Gastrocnemius medialis (tissue), 4 donors: ENCODE measurements at regions not wholly inside any gene's neighbourhood (a gene's known extent, or its start where the extent isn't known, plus 50 kb on each side); places are given as distances from the start of the nearest gene placed in this dataset.

Experiments used
- ATAC-seq, 2 donors: fragments of 150-250 bp; one replicate each; pipeline ENCODE4 v1.9.1; 2016
- DNase-seq, 2 donors: peaks; one replicate each; pipeline ENCODE4 v3.0.0-alpha.2; 2019
- H3K27ac ChIP-seq, 4 donors: fragments of 200-600 bp; sonication (generic); 1 replicate in 1 of 4; 2 replicates in 3 of 4; pipeline ENCODE4 v1.5.1; 2016 to 2018; ENCODE audit warnings: mild to moderate bottlenecking in 2 of 4, moderate library complexity in 1 of 4
- H3K27me3 ChIP-seq, 3 donors: fragments of 200-600 bp; sonication (generic) in 2 of 3; 1 replicate in 1 of 3; 2 replicates in 2 of 3; pipeline versions ENCODE4 v1.5.1 to v1.6.0; 2016 to 2019; ENCODE audit warnings: mild to moderate bottlenecking in 1 of 3, moderate library complexity in 1 of 3
- H3K36me3 ChIP-seq, 2 donors: fragments of 200-600 bp; sonication (generic) in 1 of 2; one replicate each; pipeline ENCODE4 v1.5.1; 2017 to 2018
- H3K4me1 ChIP-seq, 2 donors: fragments of 200-600 bp; sonication (generic) in 1 of 2; one replicate each; pipeline ENCODE4 v1.5.1; 2016 to 2017; ENCODE audit warnings: mild to moderate bottlenecking in 2 of 2
- H3K4me3 ChIP-seq, 4 donors: fragments of 200-600 bp; sonication (generic) in 3 of 4; 1 replicate in 1 of 4; 2 replicates in 3 of 4; pipeline ENCODE4 v1.5.1; 2016 to 2019; ENCODE audit warnings: mild to moderate bottlenecking in 2 of 4
- H3K9me3 ChIP-seq, 3 donors: fragments of 200-600 bp; sonication (generic) in 2 of 3; 1 replicate in 1 of 3; 2 replicates in 2 of 3; pipeline ENCODE4 v1.5.1; 2016 to 2019
- POLR2A ChIP-seq, 2 donors: fragments of 450-650 bp; IDR thresholded peaks; one replicate each; pipeline ENCODE4 v1.6.1; 2017; ENCODE audit warnings: antibody characterized with exemption in 2 of 2, mild to moderate bottlenecking in 2 of 2, moderate library complexity in 2 of 2
- in situ Hi-C, 4 donors: fragments of 200-750 bp; cut with MboI; loops; one replicate each; pipeline versions ENCODE4 v1.15.0 to v1.8.0; 2017; ENCODE audit warnings: low sequenced_read_pairs in 4 of 4
- intact Hi-C: fragments of 100-400 bp; cut with DNase I; formaldehyde crosslinking; loops from one replicate; pipeline ENCODE4 v1.15.1; 2023; ENCODE audit warnings: low total_unique reads
- TF ChIP-seq, protein P1 (sequence below), 5 experiments: fragments of 450-650 bp in 3 of 5; fragments of 200-600 bp in 2 of 5; sonication (generic) in 2 of 5; IDR thresholded peaks in 4 of 5; conservative IDR thresholded peaks in 1 of 5; 1 replicate in 4 of 5; 2 replicates in 1 of 5; pipeline ENCODE4 v1.5.1; 2016 to 2019; ENCODE audit warnings: antibody characterized with exemption in 5 of 5, mild to moderate bottlenecking in 3 of 5, moderate library complexity in 3 of 5

DNA sequence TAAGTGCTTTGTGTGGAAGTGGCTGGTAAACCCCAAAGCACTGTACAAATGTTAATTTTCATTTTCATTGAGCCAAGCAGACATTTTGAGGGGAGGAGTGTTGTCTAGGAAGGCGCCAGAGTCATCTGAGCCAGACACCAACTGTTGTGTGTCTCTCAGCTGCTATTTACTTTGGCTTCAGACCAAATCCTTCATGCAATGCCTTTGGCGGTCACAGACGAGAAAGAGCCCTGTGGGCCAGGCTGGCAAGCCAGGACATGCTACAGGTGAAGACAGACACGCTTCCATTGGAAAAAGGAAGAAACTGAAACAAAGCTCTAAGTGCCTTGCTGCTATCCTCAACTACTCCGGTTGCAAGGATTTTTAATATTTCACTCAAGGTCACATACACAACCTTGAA is 115.4 kb upstream of the CDC42EP3 start:
- intact Hi-C loops: loop anchor here (5.0 kb wide), 1 partner anchor 115 kb away; the partner anchor contains the start of gene CDC42EP3
- TF ChIP-seq POLR2A (IDR thresholded peaks at IDR 0.05): no peak
- TF ChIP-seq, protein P1, sequence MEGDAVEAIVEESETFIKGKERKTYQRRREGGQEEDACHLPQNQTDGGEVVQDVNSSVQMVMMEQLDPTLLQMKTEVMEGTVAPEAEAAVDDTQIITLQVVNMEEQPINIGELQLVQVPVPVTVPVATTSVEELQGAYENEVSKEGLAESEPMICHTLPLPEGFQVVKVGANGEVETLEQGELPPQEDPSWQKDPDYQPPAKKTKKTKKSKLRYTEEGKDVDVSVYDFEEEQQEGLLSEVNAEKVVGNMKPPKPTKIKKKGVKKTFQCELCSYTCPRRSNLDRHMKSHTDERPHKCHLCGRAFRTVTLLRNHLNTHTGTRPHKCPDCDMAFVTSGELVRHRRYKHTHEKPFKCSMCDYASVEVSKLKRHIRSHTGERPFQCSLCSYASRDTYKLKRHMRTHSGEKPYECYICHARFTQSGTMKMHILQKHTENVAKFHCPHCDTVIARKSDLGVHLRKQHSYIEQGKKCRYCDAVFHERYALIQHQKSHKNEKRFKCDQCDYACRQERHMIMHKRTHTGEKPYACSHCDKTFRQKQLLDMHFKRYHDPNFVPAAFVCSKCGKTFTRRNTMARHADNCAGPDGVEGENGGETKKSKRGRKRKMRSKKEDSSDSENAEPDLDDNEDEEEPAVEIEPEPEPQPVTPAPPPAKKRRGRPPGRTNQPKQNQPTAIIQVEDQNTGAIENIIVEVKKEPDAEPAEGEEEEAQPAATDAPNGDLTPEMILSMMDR (IDR thresholded peaks at IDR 0.05 in 4 of 5, conservative IDR thresholded peaks at IDR 0.05 in 1 of 5): no peak
- DNase-seq (peak; percentile 45 to 77), ATAC-seq (peak; percentile 91 to 99)
- Histone ChIP-seq H3K4me3 (no peak overlapping the region), H3K9me3 (peaks cover 0 to 9% (median 3%) of the 10 kb centered on the region in 3 donors), H3K4me1 (peaks cover 25 to 26% of the 10 kb centered on the region in 2 donors), H3K36me3 (no peaks in the 10 kb centered on the region), H3K27me3 (no peaks in the 10 kb centered on the region), H3K27ac (peak overlapping the region; percentile 32 to 60 (median 42))
- in situ Hi-C loops: no loop called here

DNA sequence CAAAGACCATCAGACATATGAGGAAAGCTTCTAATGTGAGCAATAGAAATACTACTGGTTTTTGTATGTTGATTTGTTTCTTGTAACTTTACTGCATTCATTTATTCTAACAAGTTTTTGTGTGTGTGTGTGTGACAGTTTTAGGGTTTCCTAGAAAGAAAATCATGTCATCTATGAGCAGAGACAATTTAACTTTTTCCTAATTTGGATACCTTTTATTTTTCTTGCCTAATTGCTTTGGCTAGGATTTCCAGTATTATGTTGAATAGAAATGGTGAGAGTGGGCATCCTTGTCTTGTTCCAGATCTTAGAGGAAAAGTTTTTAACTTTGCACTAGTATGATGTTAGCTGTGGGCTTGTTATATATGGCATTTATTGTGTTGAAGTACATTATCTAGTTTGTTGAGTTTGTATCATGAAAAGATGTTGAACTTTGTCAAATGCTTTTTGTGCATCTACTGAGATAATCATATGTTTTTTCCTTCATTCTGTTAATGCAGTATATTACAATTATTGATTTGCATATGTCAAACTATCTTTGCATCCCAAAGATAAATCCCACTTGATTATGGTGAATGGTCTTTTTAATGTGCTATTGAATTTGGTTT is 117.3 kb upstream of the CDC42EP3 start:
- no peak for ATAC-seq
- Histone ChIP-seq H3K4me3 (no peak overlapping the region), H3K4me1 (peaks cover 22 to 24% of the 10 kb centered on the region in 2 donors), H3K27ac (no peak overlapping the region), H3K9me3 (peaks cover 0 to 9% (median 3%) of the 10 kb centered on the region in 3 donors), H3K36me3 (no peaks in the 10 kb centered on the region), H3K27me3 (no peaks in the 10 kb centered on the region)
- DNase-seq: no peak
- in situ Hi-C loops (no loop called here), intact Hi-C loops (loop anchor here (5.0 kb wide), 1 partner anchor 116 kb away; the partner anchor contains the start of gene CDC42EP3)
- TF ChIP-seq POLR2A (IDR thresholded peaks at IDR 0.05): no peak
- TF ChIP-seq, protein P1 (IDR thresholded peaks at IDR 0.05 in 4 of 5, conservative IDR thresholded peaks at IDR 0.05 in 1 of 5): no peak

DNA sequence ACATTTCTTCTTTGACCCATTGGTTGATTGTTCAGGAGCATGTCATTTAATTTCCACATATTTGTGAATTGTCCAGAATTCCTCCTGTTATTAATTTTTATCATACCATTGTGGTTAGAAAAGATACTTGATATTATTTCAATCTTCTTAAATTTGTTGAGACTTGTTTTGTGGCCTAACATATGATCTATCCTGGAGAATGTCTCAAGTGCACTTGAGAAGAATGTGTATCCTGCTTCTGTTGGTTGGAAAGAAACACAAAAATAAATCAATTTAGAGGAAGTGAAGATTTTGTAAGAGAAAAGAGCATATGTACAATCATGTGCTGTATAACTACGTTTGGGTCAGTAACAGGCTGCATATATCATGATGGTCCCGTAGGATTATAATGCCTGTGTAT is 118.6 kb upstream of the CDC42EP3 start:
- ATAC-seq: no peak
- Histone ChIP-seq H3K9me3 (peaks cover 0 to 9% (median 3%) of the 10 kb centered on the region in 3 donors), H3K4me3 (no peak overlapping the region), H3K27ac (no peak overlapping the region), H3K4me1 (peaks cover 35 to 37% of the 10 kb centered on the region in 2 donors), H3K27me3 (no peaks in the 10 kb centered on the region), H3K36me3 (no peaks in the 10 kb centered on the region)
- intact Hi-C loops (no loop called here), in situ Hi-C loops (no loop called here)
- no peak for TF ChIP-seq POLR2A (IDR thresholded peaks at IDR 0.05)
- TF ChIP-seq, protein P1 (IDR thresholded peaks at IDR 0.05 in 4 of 5, conservative IDR thresholded peaks at IDR 0.05 in 1 of 5): no peak
- DNase-seq: no peak

DNA sequence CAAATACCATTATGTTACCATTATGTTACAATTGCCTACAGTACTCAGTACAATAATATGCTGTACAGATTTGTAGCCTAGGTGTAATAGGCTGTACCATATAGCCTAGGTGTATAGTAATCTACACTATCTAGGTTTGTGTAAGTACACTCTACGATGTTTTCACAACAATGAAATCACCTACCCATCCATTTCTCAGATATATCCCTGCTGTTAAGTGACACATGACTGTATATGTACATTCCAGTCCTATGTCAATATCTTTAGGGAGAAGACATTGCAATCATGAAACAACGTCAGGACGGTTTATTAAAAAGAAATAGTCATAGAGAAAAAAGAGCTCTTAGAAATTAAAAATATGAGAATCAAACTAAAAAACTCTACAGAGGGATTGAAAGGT is 119.0 kb upstream of the CDC42EP3 start:
- no peaks in the 10 kb centered on the region for H3K36me3 ChIP-seq
- TF ChIP-seq, protein P1 (IDR thresholded peaks at IDR 0.05 in 4 of 5, conservative IDR thresholded peaks at IDR 0.05 in 1 of 5): no peak
- TF ChIP-seq POLR2A (IDR thresholded peaks at IDR 0.05): no peak
- H3K4me1 ChIP-seq: peaks cover 39 to 41% of the 10 kb centered on the region in 2 donors
- ATAC-seq (no peak), DNase-seq (no peak)
- no peak overlapping the region for H3K4me3 ChIP-seq
- H3K27ac ChIP-seq: no peak overlapping the region
- intact Hi-C loops (no loop called here), in situ Hi-C loops (no loop called here)
- H3K27me3 ChIP-seq: no peaks in the 10 kb centered on the region
- H3K9me3 ChIP-seq: peaks cover 0 to 9% (median 3%) of the 10 kb centered on the region in 3 donors
